Nephron progenitor cell (in vitro differentiated cells): ENCODE measurements at regions not wholly inside any gene's neighbourhood (a gene's known extent, or its start where the extent isn't known, plus 50 kb on each side); places are given as distances from the start of the nearest gene placed in this dataset.
"Not testable (repeated sequence)": the region's sequence is repeated elsewhere in the genome, so short reads cannot be mapped to it uniquely, and the experiment has no call there.

Source experiments
- DNase-seq: peaks from one replicate; pipeline ENCODE4 v3.0.0; 2021
- H3K27ac Mint-ChIP-seq: 2 replicates; pipeline ENCODE4 v1.8.0; 2021; ENCODE audit warnings: mild to moderate bottlenecking, moderate library complexity, mixed read lengths
- H3K27me3 Mint-ChIP-seq: 2 replicates; pipeline ENCODE4 v1.8.0; 2021; ENCODE audit warnings: mild to moderate bottlenecking, low read depth, mixed read lengths; ENCODE audit not compliant: poor library complexity
- H3K36me3 Mint-ChIP-seq: 2 replicates; pipeline ENCODE4 v1.8.0; 2021; ENCODE audit warnings: low read depth, mixed read lengths
- H3K4me1 Mint-ChIP-seq: 2 replicates; pipeline ENCODE4 v1.8.0; 2021; ENCODE audit warnings: mixed read lengths
- H3K4me3 Mint-ChIP-seq: 2 replicates; pipeline ENCODE4 v1.8.0; 2021; ENCODE audit warnings: mild to moderate bottlenecking, moderate library complexity, mixed read lengths
- H3K9me3 Mint-ChIP-seq: 2 replicates; pipeline ENCODE4 v1.8.0; 2021; ENCODE audit warnings: mild to moderate bottlenecking, moderate library complexity, mixed read lengths
- CTCF ChIP-seq: fragments of 200-600 bp; sonication (generic); IDR thresholded peaks from 2 replicates; pipeline ENCODE4 v1.5.0; 2021; ENCODE audit warnings: antibody characterized with exemption

GRCh38 chr3:150237490-150237889 is 170.6 kb upstream of the TSC22D2 start:
- no peaks in the 10 kb centered on the region for H3K36me3 Mint-ChIP-seq
- peaks cover 8% of the 10 kb centered on the region for H3K27me3 Mint-ChIP-seq
- no peak overlapping the region for H3K4me3 Mint-ChIP-seq
- peaks cover 70% of the 10 kb centered on the region for H3K4me1 Mint-ChIP-seq
- no peak for DNase-seq
- H3K9me3 Mint-ChIP-seq, result no peaks in the 10 kb centered on the region
- H3K27ac Mint-ChIP-seq, result no peak overlapping the region
- TF ChIP-seq CTCF, result no peak

- H3K27ac Mint-ChIP-seq, result peak overlapping the region; percentile 42
- no peaks in the 10 kb centered on the region for H3K9me3 Mint-ChIP-seq
- no peaks in the 10 kb centered on the region for H3K36me3 Mint-ChIP-seq
- H3K27me3 Mint-ChIP-seq, result peaks cover 8% of the 10 kb centered on the region
- DNase-seq, result no peak
- no peak overlapping the region for H3K4me3 Mint-ChIP-seq
- no peak for TF ChIP-seq CTCF
- peaks cover 60% of the 10 kb centered on the region for H3K4me1 Mint-ChIP-seq
Measured at GRCh38 chr3:150236316-150237082, 171.6 kb upstream of the TSC22D2 start.

- no peaks in the 10 kb centered on the region for H3K9me3 Mint-ChIP-seq
- no peaks in the 10 kb centered on the region for H3K36me3 Mint-ChIP-seq
- H3K27ac Mint-ChIP-seq, result no peak overlapping the region
Measured at GRCh38 chr3:150235799-150236198, 172.3 kb upstream of the TSC22D2 start.

GRCh38 chr3:150232992-150233451 is 175.1 kb upstream of the TSC22D2 start:
- Mint-ChIP-seq H3K9me3 (no peaks in the 10 kb centered on the region), H3K4me1 (peaks cover 40% of the 10 kb centered on the region), H3K4me3 (no peak overlapping the region), H3K27ac (peak overlapping the region; percentile 61), H3K27me3 (peaks cover 2% of the 10 kb centered on the region), H3K36me3 (no peaks in the 10 kb centered on the region)
- DNase-seq, result no peak
- TF ChIP-seq CTCF, result no peak

More at GRCh38 chr3:150235799-150236198, 172.3 kb upstream of the TSC22D2 start:
- H3K4me1 Mint-ChIP-seq, result peaks cover 53% of the 10 kb centered on the region
- DNase-seq, result no peak
- H3K4me3 Mint-ChIP-seq, result no peak overlapping the region
- peaks cover 8% of the 10 kb centered on the region for H3K27me3 Mint-ChIP-seq
- TF ChIP-seq CTCF, result no peak

- TF ChIP-seq CTCF, result no peak
- no peak overlapping the region for H3K27ac Mint-ChIP-seq
- no peak overlapping the region for H3K4me3 Mint-ChIP-seq
- H3K36me3 Mint-ChIP-seq, result no peaks in the 10 kb centered on the region
- H3K4me1 Mint-ChIP-seq, result peaks cover 44% of the 10 kb centered on the region
- no peak for DNase-seq
- H3K27me3 Mint-ChIP-seq, result peaks cover 12% of the 10 kb centered on the region
- no peaks in the 10 kb centered on the region for H3K9me3 Mint-ChIP-seq
Measured at GRCh38 chr3:150230037-150230436, 178.1 kb upstream of the TSC22D2 start.

- Mint-ChIP-seq H3K4me1 (peaks cover 56% of the 10 kb centered on the region), H3K27me3 (peaks cover 13% of the 10 kb centered on the region)
- not testable (repeated sequence) for DNase-seq, H3K27ac Mint-ChIP-seq, H3K36me3 Mint-ChIP-seq, H3K4me3 Mint-ChIP-seq, H3K9me3 Mint-ChIP-seq
Measured at GRCh38 chr3:150228626-150229025, 179.5 kb upstream of the TSC22D2 start.
